ENCODE measurements at regions not wholly inside any gene's neighbourhood (a gene's known extent, or its start where the extent isn't known, plus 50 kb on each side); places are given as distances from the start of the nearest gene placed in this dataset.

GRCh38 chr3:55322638-55323037, 164.5 kb downstream of the WNT5A start:
- no peaks in the 10 kb centered on the region for H3K36me3 ChIP-seq
- 50 to 77% methylated on average over 1 to 7 of the region's 7 CpGs for WGBS, 2 donors (ENCODE audit: low coverage in 1 of 2)
- TF ChIP-seq CTCF (IDR thresholded peaks at IDR 0.05) (no peak), EP300 (IDR thresholded peaks at IDR 0.05; ENCODE audit: low read depth) (no peak), POLR2AphosphoS5 (IDR thresholded peaks at IDR 0.05) (no peak), POLR2A (IDR thresholded peaks at IDR 0.05) (no peak)
- in situ Hi-C loops (cut with MboI; ENCODE audit: low pct_ligation_motif_present in 1 of 4, low pct_unique_long_range_greater_than_20kb in 1 of 4, low sequenced_read_pairs in 3 of 4) (no loop called here), intact Hi-C loops (cut with DNase I; ENCODE audit: low total_unique reads) (no loop called here)
- no peaks in the 10 kb centered on the region for H3K27me3 ChIP-seq
- no peaks in the 10 kb centered on the region for H3K9me3 ChIP-seq
- DNase-seq: no peak
- H3K4me3 ChIP-seq: no peak overlapping the region
- H3K4me1 ChIP-seq: no peaks in the 10 kb centered on the region
- no peak overlapping the region for H3K27ac ChIP-seq

- H3K27me3 ChIP-seq: no peaks in the 10 kb centered on the region
- 44 to 59% methylated on average over 1 of the region's 1 CpG for WGBS, 2 donors (ENCODE audit: low coverage in 1 of 2)
- in situ Hi-C loops (cut with MboI; ENCODE audit: low pct_ligation_motif_present in 1 of 4, low pct_unique_long_range_greater_than_20kb in 1 of 4, low sequenced_read_pairs in 3 of 4): no loop called here
- TF ChIP-seq POLR2A (IDR thresholded peaks at IDR 0.05) (no peak), CTCF (IDR thresholded peaks at IDR 0.05) (no peak), POLR2AphosphoS5 (IDR thresholded peaks at IDR 0.05) (no peak), EP300 (IDR thresholded peaks at IDR 0.05; ENCODE audit: low read depth) (no peak)
- no peaks in the 10 kb centered on the region for H3K36me3 ChIP-seq
- H3K4me1 ChIP-seq: no peaks in the 10 kb centered on the region
- intact Hi-C loops (cut with DNase I; ENCODE audit: low total_unique reads): no loop called here
- no peak for DNase-seq
- H3K9me3 ChIP-seq: no peaks in the 10 kb centered on the region
- no peak overlapping the region for H3K27ac ChIP-seq
- H3K4me3 ChIP-seq: no peak overlapping the region
Measured at GRCh38 chr3:55320928-55321327, 166.2 kb downstream of the WNT5A start.

GRCh38 chr3:55315396-55315795, 171.7 kb downstream of the WNT5A start:
- intact Hi-C loops (cut with DNase I; ENCODE audit: low total_unique reads) (no loop called here), in situ Hi-C loops (cut with MboI; ENCODE audit: low pct_ligation_motif_present in 1 of 4, low pct_unique_long_range_greater_than_20kb in 1 of 4, low sequenced_read_pairs in 3 of 4) (no loop called here)
- H3K4me3 ChIP-seq: no peak overlapping the region
- no peak for TF ChIP-seq EP300 (IDR thresholded peaks at IDR 0.05; ENCODE audit: low read depth)
- H3K4me1 ChIP-seq: no peaks in the 10 kb centered on the region
- H3K36me3 ChIP-seq: no peaks in the 10 kb centered on the region
- no peaks in the 10 kb centered on the region for H3K9me3 ChIP-seq
- WGBS, 2 donors (ENCODE audit: low coverage in 1 of 2): 61 to 69% methylated on average over 3 of the region's 3 CpGs
- H3K27ac ChIP-seq: no peak overlapping the region
- DNase-seq: no peak
- no peaks in the 10 kb centered on the region for H3K27me3 ChIP-seq

GRCh38 chr3:55313666-55314065, 173.4 kb downstream of the WNT5A start:
- no peaks in the 10 kb centered on the region for H3K9me3 ChIP-seq
- H3K4me1 ChIP-seq: no peaks in the 10 kb centered on the region
- H3K36me3 ChIP-seq: no peaks in the 10 kb centered on the region
- 80 to 82% methylated on average over 6 to 7 of the region's 7 CpGs for WGBS, 2 donors (ENCODE audit: low coverage in 1 of 2)
- H3K27me3 ChIP-seq: no peaks in the 10 kb centered on the region
- TF ChIP-seq CTCF (IDR thresholded peaks at IDR 0.05) (no peak), POLR2AphosphoS5 (IDR thresholded peaks at IDR 0.05) (no peak), POLR2A (IDR thresholded peaks at IDR 0.05) (no peak), EP300 (IDR thresholded peaks at IDR 0.05; ENCODE audit: low read depth) (no peak)
- in situ Hi-C loops (cut with MboI; ENCODE audit: low pct_ligation_motif_present in 1 of 4, low pct_unique_long_range_greater_than_20kb in 1 of 4, low sequenced_read_pairs in 3 of 4) (no loop called here), intact Hi-C loops (cut with DNase I; ENCODE audit: low total_unique reads) (no loop called here)
- no peak for DNase-seq
- no peak overlapping the region for H3K27ac ChIP-seq
- no peak overlapping the region for H3K4me3 ChIP-seq

- in situ Hi-C loops (cut with MboI; ENCODE audit: low pct_ligation_motif_present in 1 of 4, low pct_unique_long_range_greater_than_20kb in 1 of 4, low sequenced_read_pairs in 3 of 4): no loop called here
- Histone ChIP-seq H3K9me3 (no peaks in the 10 kb centered on the region), H3K4me1 (no peaks in the 10 kb centered on the region), H3K4me3 (no peak overlapping the region), H3K36me3 (no peaks in the 10 kb centered on the region), H3K27ac (no peak overlapping the region), H3K27me3 (no peaks in the 10 kb centered on the region)
- 82 to 83% methylated on average over 3 of the region's 3 CpGs for WGBS, 2 donors (ENCODE audit: low coverage in 1 of 2)
- no peak for DNase-seq
- intact Hi-C loops (cut with DNase I; ENCODE audit: low total_unique reads): no loop called here
- TF ChIP-seq POLR2A (IDR thresholded peaks at IDR 0.05): no peak
- TF ChIP-seq POLR2AphosphoS5 (IDR thresholded peaks at IDR 0.05): no peak
- TF ChIP-seq EP300 (IDR thresholded peaks at IDR 0.05; ENCODE audit: low read depth): no peak
- TF ChIP-seq CTCF (IDR thresholded peaks at IDR 0.05): no peak
Measured at GRCh38 chr3:55309336-55309735, 177.8 kb downstream of the WNT5A start.
